GM12865 (cell line): ENCODE measurements at regions not wholly inside any gene's neighbourhood (a gene's known extent, or its start where the extent isn't known, plus 50 kb on each side); places are given as distances from the start of the nearest gene placed in this dataset.

Experiments
- DNase-seq: peaks from one replicate; pipeline ENCODE4 v3.0.0; 2010; ENCODE audit warnings: low read depth
- H3K4me3 ChIP-seq: 2 replicates; pipeline ENCODE4 v1.5.1; 2011; ENCODE audit warnings: mild to moderate bottlenecking, low read depth, low read length, control low read depth
- CTCF ChIP-seq: IDR thresholded peaks from 2 replicates; pipeline ENCODE4 v1.5.1; 2011; ENCODE audit warnings: low read length, control low read depth, low read depth, inconsistent platforms; ENCODE audit not compliant: insufficient read depth; ENCODE audit errors: missing control alignments

GRCh38 chr3:56918111-56918568, 116.4 kb upstream of the ARHGEF3 start:
- peak; percentile 87 for DNase-seq

GRCh38 chr3:56917361-56918110, 115.8 kb upstream of the ARHGEF3 start:
- TF ChIP-seq CTCF = no peak
- DNase-seq = peak; percentile 88
- H3K4me3 ChIP-seq = peak overlapping the region; percentile 4

More at GRCh38 chr3:56918111-56918568, 116.4 kb upstream of the ARHGEF3 start:
- peak overlapping the region; percentile 4 for H3K4me3 ChIP-seq
- TF ChIP-seq CTCF = no peak

DNA sequence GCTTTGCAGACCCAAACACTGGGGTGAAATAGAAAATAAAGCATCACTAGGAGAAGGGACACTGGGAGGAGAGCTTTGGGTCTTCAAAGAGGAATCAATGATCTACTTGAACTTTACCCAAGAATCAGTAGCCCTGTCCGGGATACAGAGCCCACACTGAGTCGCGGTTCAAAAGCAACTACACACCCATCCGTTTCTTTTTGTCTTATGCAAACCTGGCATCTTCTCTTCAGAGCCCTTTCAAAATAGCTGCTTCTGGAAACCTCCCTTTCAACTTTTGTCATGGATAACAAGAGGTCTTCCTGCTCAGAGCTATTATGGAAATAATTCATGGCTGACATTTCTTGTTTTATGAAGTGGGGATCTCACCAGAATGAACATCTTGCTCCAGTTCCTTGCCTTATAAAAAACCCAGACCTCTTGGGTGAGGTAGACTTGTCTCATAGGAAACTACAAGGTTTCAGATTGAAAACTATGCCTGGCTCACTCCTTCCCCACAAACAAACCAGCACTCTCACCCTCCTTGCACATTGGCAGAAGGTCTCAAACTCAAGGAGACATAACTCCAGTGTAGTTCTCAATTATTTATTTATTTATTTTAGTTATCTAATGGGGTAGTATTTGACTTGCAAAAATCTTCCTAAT, 115.1 kb upstream of the ARHGEF3 start:
- no peak for TF ChIP-seq CTCF
- peak overlapping the region; percentile 20 for H3K4me3 ChIP-seq
- peak; percentile 41 for DNase-seq

DNA sequence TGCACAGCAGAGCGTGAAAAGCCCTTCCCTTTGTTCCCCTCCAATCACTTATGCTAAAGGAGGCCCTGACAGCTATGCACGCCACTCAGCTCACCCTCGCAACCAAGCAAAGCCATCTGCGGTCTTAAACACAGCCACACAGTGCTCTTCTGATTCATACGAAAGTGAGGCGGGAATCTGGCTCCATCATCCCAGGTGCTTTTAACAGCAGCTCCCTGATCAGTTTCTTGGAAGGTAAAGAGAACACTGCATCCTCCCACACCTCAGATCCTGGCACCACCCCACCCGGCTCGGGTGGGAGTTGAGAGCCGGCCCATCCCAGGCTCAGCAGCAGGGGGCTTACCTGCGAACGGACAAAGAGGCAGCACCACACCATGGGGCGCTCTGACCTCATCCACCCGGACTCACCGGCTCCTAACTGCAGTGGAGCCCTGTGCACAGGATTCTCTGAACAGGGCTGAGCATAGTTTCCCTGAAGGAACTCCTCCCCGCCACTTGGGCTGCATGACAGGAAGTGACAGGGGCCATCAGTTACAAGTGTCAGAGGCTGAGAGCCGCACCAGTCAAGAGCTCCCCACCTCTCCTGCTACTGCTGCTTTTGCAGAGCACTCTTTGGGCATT, 114.3 kb upstream of the ARHGEF3 start:
- peak overlapping the region; percentile 20 for H3K4me3 ChIP-seq
- peak; percentile 79 for DNase-seq
- no peak for TF ChIP-seq CTCF

DNA sequence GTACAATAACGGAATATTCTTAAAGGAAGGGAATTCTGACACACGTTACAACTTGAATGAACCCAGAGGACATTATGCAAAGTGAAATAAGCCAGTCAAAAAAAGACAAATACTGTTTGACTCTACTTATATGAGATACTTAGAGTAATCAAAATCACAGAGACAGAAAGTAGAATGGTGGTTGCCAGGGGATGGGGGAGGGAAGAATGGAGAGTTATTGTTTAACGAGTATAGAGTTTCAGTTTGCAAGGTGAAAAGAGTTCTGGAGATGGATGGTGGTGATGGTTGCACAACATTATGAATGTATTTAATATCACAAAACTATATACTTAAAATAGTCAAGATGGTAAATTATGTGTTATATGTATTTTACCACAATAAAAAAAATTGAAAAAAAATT, 112.9 kb upstream of the ARHGEF3 start:
- no peak for TF ChIP-seq CTCF
- no peak overlapping the region for H3K4me3 ChIP-seq
- DNase-seq = no peak

GRCh38 chr3:56911363-56911762, 109.6 kb upstream of the ARHGEF3 start:
- DNase-seq = no peak
- H3K4me3 ChIP-seq = no peak overlapping the region
- no peak for TF ChIP-seq CTCF

DNA sequence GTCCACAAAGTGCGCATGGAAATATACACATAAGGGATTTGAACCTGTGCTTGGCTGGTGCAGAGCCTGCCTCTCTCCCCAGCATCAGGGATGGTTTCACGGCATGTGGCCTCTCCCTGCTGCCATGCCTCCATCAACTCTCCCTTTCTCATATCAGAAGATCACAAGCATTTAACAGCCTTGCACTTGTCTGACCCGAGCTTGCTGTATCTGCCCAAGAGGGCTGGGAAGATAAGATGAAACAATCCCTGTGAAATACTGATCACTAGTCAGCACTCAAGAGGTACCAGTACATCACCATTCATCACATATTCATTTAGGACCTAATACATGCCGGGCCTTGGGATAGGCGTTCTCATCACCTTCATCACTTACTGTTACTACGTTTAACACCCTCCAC, 107.6 kb upstream of the ARHGEF3 start:
- no peak overlapping the region for H3K4me3 ChIP-seq
- DNase-seq = no peak
- TF ChIP-seq CTCF = no peak
